ENCODE measurements at regions not wholly inside any gene's neighbourhood (a gene's known extent, or its start where the extent isn't known, plus 50 kb on each side); places are given as distances from the start of the nearest gene placed in this dataset.

DNA sequence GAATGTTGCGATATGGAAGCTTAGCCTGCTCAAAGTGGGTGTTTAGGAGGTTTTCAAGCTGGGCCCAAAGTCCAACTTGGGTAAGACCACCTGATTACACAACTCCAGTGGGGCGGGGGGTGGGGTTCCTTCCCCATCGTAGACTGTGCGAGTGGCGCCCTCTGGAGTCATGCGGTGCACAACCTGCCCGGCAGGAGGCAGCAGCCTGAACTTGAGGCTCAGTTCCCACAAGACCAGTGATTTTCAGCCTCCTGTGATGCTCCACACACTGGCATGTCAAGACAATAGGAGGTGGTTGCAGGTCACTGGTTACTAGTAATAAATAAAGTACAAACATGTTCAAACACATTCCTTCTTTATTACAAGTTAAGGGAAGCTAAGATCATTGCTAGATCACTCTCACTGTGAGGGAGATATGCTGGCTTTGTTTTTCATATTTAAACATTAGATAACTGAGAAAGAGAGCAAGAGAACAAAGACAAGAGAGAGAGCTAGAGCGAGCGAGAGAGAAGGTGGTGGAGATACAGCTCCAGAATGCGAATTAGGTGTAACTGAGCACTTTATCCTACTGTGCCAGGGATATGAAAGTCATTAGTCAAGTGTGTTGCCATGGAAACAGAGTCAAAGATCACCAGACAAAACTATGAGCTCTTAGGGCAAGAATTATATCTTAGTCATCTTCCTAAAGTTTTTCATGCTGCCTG lies 97.4 kb upstream of the BMPER start:
- peak; percentile 64 for DNase-seq (ENCODE audit: low read depth)

GRCh38 chr7:33809228-33809627 lies 96.1 kb upstream of the BMPER start:
- DNase-seq (ENCODE audit: low read depth) = peak; percentile 58

GRCh38 chr7:33810356-33810755 lies 95.0 kb upstream of the BMPER start:
- peak; percentile 69 for DNase-seq (ENCODE audit: low read depth)

GRCh38 chr7:33813331-33813730 lies 92.0 kb upstream of the BMPER start:
- DNase-seq (ENCODE audit: low read depth) = peak; percentile 79

DNA sequence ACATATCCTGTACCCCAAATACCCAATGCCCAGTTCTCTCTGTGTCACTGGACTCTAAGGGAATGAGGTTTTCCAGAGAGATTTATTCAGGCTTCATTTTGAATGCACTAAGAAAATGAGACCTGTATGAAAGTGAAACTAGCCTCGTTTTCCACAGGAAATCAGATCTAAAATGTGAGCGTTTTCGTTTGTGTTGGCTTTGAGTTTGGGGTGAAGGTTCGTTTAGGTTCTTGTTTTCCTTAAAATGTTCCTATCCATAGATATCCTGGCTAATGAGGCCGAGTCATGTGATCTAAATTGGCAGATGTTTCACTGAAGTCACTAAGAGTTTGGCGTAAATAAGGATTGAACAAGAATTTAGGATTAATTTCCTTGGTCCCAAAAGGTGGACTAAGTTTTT lies 90.9 kb upstream of the BMPER start:
- DNase-seq (ENCODE audit: low read depth) = no peak

DNA sequence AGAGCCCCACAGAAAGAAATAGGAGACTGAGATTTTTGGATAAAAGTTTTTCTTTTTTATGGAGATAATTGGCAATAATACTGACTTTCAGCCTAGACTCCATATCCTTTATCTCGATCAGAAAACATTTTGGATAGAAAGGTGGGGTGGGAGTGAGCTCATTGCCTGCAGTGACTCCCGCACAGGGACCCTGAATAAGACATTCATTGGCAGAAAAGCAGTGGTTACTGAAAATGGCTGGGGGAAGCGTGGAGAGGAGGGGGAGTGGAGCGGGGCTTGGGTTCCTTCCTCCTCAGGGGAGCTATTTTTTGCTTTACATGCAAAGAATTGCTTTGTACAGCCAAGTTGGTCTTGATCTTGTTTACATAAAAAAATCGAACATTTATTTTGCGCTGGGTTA lies 90.4 kb upstream of the BMPER start:
- DNase-seq (ENCODE audit: low read depth) = no peak

DNA sequence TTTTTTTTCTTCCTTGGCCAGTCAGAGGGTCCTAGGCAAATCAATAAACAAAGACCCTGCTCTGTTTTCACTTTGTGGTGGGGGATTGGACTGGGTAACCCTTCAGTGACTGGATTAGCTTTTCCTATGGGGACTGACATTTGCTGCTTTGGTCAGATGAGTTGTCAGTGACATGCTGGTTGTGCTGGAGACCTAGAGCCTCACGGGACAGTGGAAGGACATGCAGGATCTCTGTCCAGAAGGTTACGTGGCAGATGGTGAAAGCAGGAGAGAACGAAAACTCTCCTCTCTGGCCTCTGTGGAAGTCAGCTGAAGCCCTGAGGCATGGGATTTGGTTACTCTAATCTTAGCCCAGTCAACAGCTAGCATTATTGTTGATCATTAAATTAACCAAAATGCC lies 90.0 kb upstream of the BMPER start:
- peak; percentile 41 for DNase-seq (ENCODE audit: low read depth)

- no peak for DNase-seq (ENCODE audit: low read depth)
Measured at GRCh38 chr7:33816106-33816505, 89.2 kb upstream of the BMPER start.

DNA sequence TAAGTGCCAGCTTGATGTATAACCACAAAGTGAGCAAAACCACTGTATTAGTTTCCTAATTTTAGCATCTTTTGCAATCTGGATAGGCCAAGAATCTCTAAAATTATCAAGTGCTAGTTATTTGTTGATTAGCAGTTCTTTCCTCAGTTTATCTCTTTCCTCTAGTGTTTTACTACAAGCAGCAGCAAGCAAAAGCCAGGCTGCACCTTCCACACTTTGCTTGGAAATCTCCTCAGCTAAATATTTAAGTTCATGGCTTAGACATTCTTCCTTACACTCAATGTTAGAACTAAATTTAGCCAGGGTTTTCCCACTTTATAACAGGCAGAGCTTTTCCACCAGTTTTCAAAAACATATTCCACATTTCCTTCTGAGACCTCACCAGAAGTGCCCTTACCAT lies 85.7 kb upstream of the BMPER start:
- DNase-seq (ENCODE audit: low read depth) = no peak

- no peak for DNase-seq (ENCODE audit: low read depth)
Measured at GRCh38 chr7:33820206-33820605, 85.1 kb upstream of the BMPER start.

DNA sequence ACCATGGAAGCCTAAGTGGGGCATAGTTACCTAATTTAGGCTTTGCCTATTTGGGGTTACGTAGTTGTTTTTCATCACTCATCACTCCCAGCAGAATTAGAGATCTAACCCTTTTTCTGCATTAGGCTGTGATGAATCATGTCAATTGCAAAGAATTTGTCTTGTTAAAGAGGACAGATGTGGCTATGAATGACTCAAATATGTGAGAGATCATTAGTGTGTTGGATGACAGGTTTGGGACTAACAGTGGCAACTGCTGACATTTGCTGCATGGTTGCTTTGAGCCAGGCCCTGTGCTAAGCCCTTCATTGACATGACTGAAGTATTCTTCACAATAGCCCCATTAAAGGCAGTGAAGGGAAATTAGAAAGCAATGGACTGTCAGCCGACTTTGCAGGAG lies 83.4 kb upstream of the BMPER start:
- peak; percentile 43 for DNase-seq (ENCODE audit: low read depth)

- DNase-seq (ENCODE audit: low read depth) = no peak
Measured at GRCh38 chr7:33823913-33824312, 81.4 kb upstream of the BMPER start.

DNA sequence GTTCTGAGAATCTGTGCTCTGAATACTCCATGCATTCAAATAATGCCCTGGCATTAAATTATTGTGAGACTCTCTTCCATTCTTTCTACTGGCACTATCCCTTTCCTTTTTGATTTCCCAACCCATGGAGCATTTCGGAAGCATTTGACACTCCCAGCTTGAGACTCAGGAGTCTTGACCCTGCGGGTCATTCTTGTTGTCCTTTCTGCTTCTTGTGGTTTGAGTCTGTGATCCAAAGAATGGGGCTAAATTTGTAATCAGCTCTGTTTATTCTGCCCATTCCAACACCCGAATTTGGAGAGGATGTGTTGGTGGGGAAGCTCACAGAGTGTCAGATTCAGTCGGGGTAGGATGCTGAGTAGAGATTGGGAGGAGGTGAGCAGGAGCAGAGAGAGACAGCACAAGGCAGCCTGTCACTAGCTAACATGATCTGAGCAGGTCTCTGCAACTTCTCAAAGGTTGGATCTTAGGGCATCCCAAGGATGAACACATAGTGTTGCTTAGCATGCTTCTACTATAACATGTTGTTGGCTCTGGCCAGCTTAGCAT lies 80.4 kb upstream of the BMPER start:
- peak; percentile 81 for DNase-seq (ENCODE audit: low read depth)

- no peak for DNase-seq (ENCODE audit: low read depth)
Measured at GRCh38 chr7:33825644-33826043, 79.7 kb upstream of the BMPER start.

DNA sequence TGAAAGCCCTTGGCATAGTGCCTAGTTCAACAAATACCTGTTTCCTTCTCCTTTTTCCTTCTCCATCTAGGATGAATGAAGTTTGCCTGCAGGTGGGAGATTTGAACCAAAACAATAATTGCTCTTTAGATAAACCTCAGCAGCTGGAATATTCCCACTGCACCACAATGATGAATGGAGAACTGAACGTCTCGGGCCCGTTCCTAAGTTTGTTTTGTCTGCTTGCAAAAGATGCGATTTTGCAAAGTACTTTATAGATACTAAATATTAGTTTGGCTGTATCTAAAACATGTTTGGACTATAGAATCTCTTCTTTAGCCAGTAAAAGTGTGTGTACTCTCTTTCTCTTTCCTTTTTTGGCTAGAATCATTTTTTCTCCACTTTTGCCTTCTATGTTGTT lies 75.8 kb upstream of the BMPER start:
- DNase-seq (ENCODE audit: low read depth) = no peak

DNA sequence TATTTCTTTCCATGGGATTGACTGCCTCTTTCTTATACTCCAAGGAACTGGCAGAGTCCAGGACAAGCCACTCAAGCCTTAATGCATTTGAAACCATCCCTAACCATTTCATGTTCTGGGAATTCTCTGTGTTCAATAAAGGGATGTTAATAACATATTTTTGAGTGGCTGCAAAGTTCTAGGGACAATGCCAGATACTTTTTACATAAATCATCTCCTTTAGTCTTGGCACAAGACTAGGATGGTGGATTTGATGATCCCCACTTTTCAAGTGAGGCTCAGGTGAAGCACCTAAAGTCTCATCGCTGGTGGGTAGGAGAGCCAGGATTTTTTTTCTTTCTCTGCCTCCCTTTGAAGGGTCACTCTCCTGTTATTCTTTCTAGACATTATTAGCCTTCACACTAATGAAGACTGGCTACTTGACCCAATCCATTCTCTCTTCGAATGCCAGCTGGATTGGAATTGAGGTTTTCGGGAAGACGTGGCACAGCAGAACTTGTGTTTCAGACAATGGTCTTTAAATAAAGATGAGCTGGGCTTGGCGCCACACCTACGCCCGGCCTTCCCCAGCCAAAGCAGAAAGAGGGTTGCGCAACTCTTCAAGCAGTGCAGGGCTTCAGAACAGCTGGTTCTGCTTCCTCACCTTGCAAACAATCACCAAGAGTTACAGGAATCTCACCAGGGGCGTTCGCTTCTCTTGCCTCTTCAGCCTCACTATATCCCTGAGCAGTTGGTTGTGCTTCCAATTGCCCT lies 73.8 kb upstream of the BMPER start:
- peak; percentile 72 for DNase-seq (ENCODE audit: low read depth)

- no peak for DNase-seq (ENCODE audit: low read depth)
Measured at GRCh38 chr7:33832271-33832721, 73.0 kb upstream of the BMPER start.

- DNase-seq (ENCODE audit: low read depth) = no peak
Measured at GRCh38 chr7:33836797-33837355, 68.5 kb upstream of the BMPER start.

DNA sequence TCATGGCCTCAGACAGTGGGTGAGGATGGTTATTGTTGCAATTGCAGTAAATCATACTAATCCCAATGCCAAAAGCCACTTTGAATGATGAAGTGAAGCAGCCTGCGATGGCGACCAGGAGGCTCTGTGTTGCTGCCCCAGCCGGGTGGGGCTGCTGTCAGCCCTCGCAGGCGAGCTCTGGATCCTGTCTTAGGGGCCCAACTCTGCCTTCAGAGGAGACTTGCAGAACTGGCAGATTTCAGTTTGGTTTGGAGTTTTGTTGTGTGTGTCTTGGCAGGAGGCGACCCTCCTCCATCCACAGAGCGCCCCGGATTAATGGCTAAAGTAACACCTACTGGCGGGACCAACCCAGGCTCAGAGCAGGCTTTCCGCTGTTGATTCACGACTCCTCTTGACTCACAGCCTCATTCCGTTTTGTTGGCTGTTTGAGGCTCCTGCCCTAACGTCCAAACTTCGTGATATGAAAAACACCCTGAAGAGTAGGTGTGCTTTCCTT lies 67.9 kb upstream of the BMPER start:
- DNase-seq (ENCODE audit: low read depth) = no peak

DNA sequence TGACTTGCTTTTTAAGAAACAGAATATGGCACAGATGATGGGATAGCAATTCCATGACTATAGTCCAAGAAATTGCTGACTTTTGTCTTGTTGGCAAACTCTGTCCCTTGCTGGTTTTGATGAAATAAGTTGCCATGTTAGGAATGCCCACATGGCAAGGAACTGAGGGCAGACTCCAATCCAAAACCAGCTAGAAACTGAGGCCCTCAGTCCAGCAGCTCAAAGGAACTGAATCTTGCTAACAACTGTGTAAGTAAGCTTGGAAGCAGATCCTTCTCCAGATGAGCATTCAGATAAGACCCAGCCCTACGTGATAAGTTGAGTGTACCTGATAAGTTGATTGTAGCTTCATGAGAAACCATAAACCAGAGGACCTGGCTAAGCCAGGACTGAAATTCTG lies 64.3 kb upstream of the BMPER start:
- DNase-seq (ENCODE audit: low read depth) = no peak

- peak; percentile 64 for DNase-seq (ENCODE audit: low read depth)
Measured at GRCh38 chr7:33841705-33842129, 63.6 kb upstream of the BMPER start.

DNA sequence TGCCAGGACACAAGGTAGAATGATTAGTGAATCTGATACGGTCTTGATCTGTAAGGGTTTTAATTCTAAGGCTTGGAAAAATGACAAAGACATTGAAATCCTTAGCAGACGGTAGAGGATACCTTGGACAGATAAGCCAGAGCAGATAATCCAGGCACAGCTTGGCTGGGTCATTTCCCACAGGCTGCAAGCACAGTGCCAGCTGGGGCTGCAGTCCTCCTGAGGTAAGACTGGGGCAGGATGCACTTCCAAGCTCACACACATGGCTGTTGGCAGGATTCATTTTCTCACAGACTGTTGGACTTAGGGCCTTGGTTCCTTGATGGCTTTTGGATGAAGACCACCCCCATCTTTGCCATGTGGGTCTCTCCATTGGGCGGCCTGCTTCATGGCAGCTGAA lies 63.2 kb upstream of the BMPER start:
- no peak for DNase-seq (ENCODE audit: low read depth)

Data from myocyte (in vitro differentiated cells).